IMR-90 (cell line): ENCODE measurements at regions not wholly inside any gene's neighbourhood (a gene's known extent, or its start where the extent isn't known, plus 50 kb on each side); places are given as distances from the start of the nearest gene placed in this dataset.

Experiments used
- ATAC-seq: fragments of 200-7000 bp; cut with Tn5 transposase; 2 replicates; pipeline ENCODE4 v1.9.1; 2020; ENCODE audit warnings: low read depth, mild to moderate bottlenecking, moderate library complexity
- BruUV-seq: library from RNA; stranded (reverse); fragments of 400-500 nt; replicated peaks from 2 replicates; lab custom pipeline; 2021; lab: Mats Ljungman, UMichigan
- CTCF ChIA-PET: fragments of 300-600 bp; formaldehyde crosslinking; extraction: SDS; loops from one replicate; lab custom pipeline; 2021; ENCODE audit warnings: antibody characterized with exemption; lab: Yijun Ruan, JAX
- POLR2A ChIA-PET: fragments of 300-600 bp; sonication (Branson Sonifier 250); formaldehyde crosslinking; loops from one replicate; lab custom pipeline; 2022; ENCODE audit warnings: antibody characterized with exemption; ENCODE audit not compliant: unreplicated experiment; lab: Charles Lee
- DNase-seq: peaks from one replicate; pipeline ENCODE4 v3.0.0; 2013
- H2AFZ ChIP-seq: replicated peaks from 2 replicates; pipeline ENCODE3; 2013; ENCODE audit warnings: low read length, mild to moderate bottlenecking; ENCODE audit not compliant: poor library complexity
- H2AK5ac ChIP-seq: 2 replicates; pipeline ENCODE4 v1.6.1; 2013; ENCODE audit warnings: low read depth, low read length, inconsistent platforms
- H2AK9ac ChIP-seq: replicated peaks from 2 replicates; pipeline ENCODE3; 2013; ENCODE audit warnings: mild to moderate bottlenecking, low read depth, low read length, moderate library complexity; ENCODE audit not compliant: poor library complexity
- H2BK120ac ChIP-seq: 2 replicates; pipeline ENCODE4 v1.6.1; 2013; ENCODE audit warnings: low read depth, low read length, inconsistent platforms
- H2BK15ac ChIP-seq: 3 replicates; pipeline ENCODE4 v1.6.1; 2013; ENCODE audit warnings: low read depth, low read length, inconsistent platforms
- H2BK20ac ChIP-seq: 2 replicates; pipeline ENCODE4 v1.6.1; 2013; ENCODE audit warnings: low read depth, mild to moderate bottlenecking, inconsistent platforms, low read length, moderate library complexity
- H2BK5ac ChIP-seq: 2 replicates; pipeline ENCODE4 v1.6.1; 2013; ENCODE audit warnings: mild to moderate bottlenecking, low read depth, low read length, inconsistent platforms; ENCODE audit not compliant: poor library complexity, severe bottlenecking
- H3K14ac ChIP-seq: replicated peaks from 2 replicates; pipeline ENCODE4 v1.6.1; 2013; ENCODE audit warnings: low read depth, low read length, inconsistent platforms
- H3K18ac ChIP-seq: 2 replicates; pipeline ENCODE4 v1.6.1; 2013; ENCODE audit warnings: low read depth, low read length, control low read depth
- H3K23ac ChIP-seq: 2 replicates; pipeline ENCODE4 v1.6.1; 2013; ENCODE audit warnings: low read depth, low read length, inconsistent platforms
- H3K27ac ChIP-seq: 2 replicates; pipeline ENCODE4 v1.5.1; 2013; ENCODE audit warnings: mild to moderate bottlenecking, control low read depth, low read length; ENCODE audit not compliant: insufficient read depth
- H3K27me3 ChIP-seq: 2 replicates; pipeline ENCODE4 v1.6.1; 2013; ENCODE audit warnings: low read length; ENCODE audit not compliant: control insufficient read depth, insufficient read depth
- H3K36me3 ChIP-seq: 2 replicates; pipeline ENCODE4 v1.6.1; 2013; ENCODE audit warnings: low read length, mixed read lengths; ENCODE audit not compliant: control insufficient read depth, insufficient read depth
- H3K4ac ChIP-seq: 2 replicates; pipeline ENCODE4 v1.6.1; 2013; ENCODE audit warnings: low read depth, low read length, inconsistent platforms
- H3K4me1 ChIP-seq: 2 replicates; pipeline ENCODE4 v1.6.1; 2013; ENCODE audit warnings: low read length, mixed read lengths; ENCODE audit not compliant: control insufficient read depth, insufficient read depth
- H3K4me2 ChIP-seq: 2 replicates; pipeline ENCODE4 v1.6.1; 2013; ENCODE audit warnings: low read depth, mild to moderate bottlenecking, control low read depth, low read length, moderate library complexity
- H3K4me3 ChIP-seq: 2 replicates; pipeline ENCODE4 v1.5.1; 2013; ENCODE audit warnings: low read depth, mild to moderate bottlenecking, control low read depth, low read length, moderate library complexity; ENCODE audit not compliant: insufficient read depth
- H3K56ac ChIP-seq: 2 replicates; pipeline ENCODE4 v1.6.1; 2013; ENCODE audit warnings: low read length, inconsistent platforms; ENCODE audit not compliant: insufficient read depth; ENCODE audit errors: extremely low read depth
- H3K79me1 ChIP-seq, 2 experiments: 2 replicates each; pipeline ENCODE4 v1.6.1; 2013; ENCODE audit warnings: low read length in 2 of 2, inconsistent platforms in 1 of 2, low read depth in 1 of 2
- H3K9ac ChIP-seq: 2 replicates; pipeline ENCODE4 v1.6.1; 2013; ENCODE audit warnings: low read depth, low read length, control low read depth
- H3K9me1 ChIP-seq: 2 replicates; pipeline ENCODE4 v1.6.1; 2013; ENCODE audit warnings: low read length, inconsistent platforms; ENCODE audit not compliant: insufficient read depth
- H3K9me3 ChIP-seq: 2 replicates; pipeline ENCODE4 v1.6.1; 2013; ENCODE audit warnings: low read length; ENCODE audit not compliant: control insufficient read depth, insufficient read depth
- H4K20me1 ChIP-seq: 2 replicates; pipeline ENCODE4 v1.6.1; 2013; ENCODE audit warnings: low read length, inconsistent platforms; ENCODE audit not compliant: insufficient read depth
- H4K5ac ChIP-seq: 2 replicates; pipeline ENCODE4 v1.6.1; 2013; ENCODE audit warnings: mild to moderate bottlenecking, low read depth, low read length, control low read depth
- H4K8ac ChIP-seq, 2 experiments: 2 replicates each; pipeline ENCODE4 v1.6.1; 2013; ENCODE audit warnings: low read depth in 2 of 2, low read length in 2 of 2, control low read depth in 1 of 2, inconsistent platforms in 1 of 2
- H4K91ac ChIP-seq: 2 replicates; pipeline ENCODE4 v1.6.1; 2013; ENCODE audit warnings: low read depth, low read length, inconsistent platforms; ENCODE audit not compliant: insufficient read depth
- RCOR1 ChIP-seq: IDR thresholded peaks from 2 replicates; pipeline ENCODE4 v1.6.1; 2012; ENCODE audit warnings: mild to moderate bottlenecking, low read length, improper control_type of control experiment; ENCODE audit not compliant: insufficient replicate concordance
- WGBS, 2 experiments: methylation state at CpG; one replicate each; pipeline versions ENCODE4 v1.1.5 to v1.1.7; 2013; ENCODE audit warnings: missing lambda C conversion rate in 2 of 2; ENCODE audit not compliant: insufficient read length in 1 of 2; ENCODE audit errors: extremely low coverage in 2 of 2; 5-methylcytosine and 5-hydroxymethylcytosine counted together
- dilution Hi-C: fragments of 300-500 bp; cut with HindIII; formaldehyde crosslinking; loops from one replicate; pipeline ENCODE4 v1.14.3; 2018; ENCODE audit warnings: low sequenced_read_pairs; ENCODE audit not compliant: unreplicated experiment
- in situ Hi-C: fragments of 300-500 bp; cut with MboI; formaldehyde crosslinking; loops from 3 replicates; pipeline ENCODE4 v1.14.3; 2019; ENCODE audit warnings: low sequenced_read_pairs, inconsistent platforms, mixed read lengths
- intact Hi-C: fragments of 100-400 bp; cut with micrococcal nuclease; formaldehyde crosslinking; loops from 2 replicates; pipeline ENCODE4 v1.10.0; 2022

- H3K27ac ChIP-seq, result no peak overlapping the region
- ATAC-seq (peak; percentile 12; the same call in 1 of the 2 replicates), DNase-seq (no peak)
- H3K27me3 ChIP-seq, result no peaks in the 10 kb centered on the region
- no TSS peak for BruUV-seq
- no peak overlapping the region for H2BK20ac ChIP-seq
- WGBS, 2 experiments, result 76% methylated on average over 17 of the region's 30 CpGs; no CpG with 5 or more reads in 1 of the 2 experiments
- H3K4ac ChIP-seq, result no peak overlapping the region
- no peak for TF ChIP-seq RCOR1
- H2AK9ac ChIP-seq, result no peak overlapping the region
- H3K23ac ChIP-seq, result no peak overlapping the region
- no peaks in the 10 kb centered on the region for H3K9me3 ChIP-seq
- H3K4me2 ChIP-seq, result peak overlapping the region; percentile 38
- H3K36me3 ChIP-seq, result no peaks in the 10 kb centered on the region
- H3K9ac ChIP-seq, result no peak overlapping the region
- H2BK5ac ChIP-seq, result no peak overlapping the region
- no peak overlapping the region for H3K18ac ChIP-seq
- H3K14ac ChIP-seq, result no peak overlapping the region
- H3K56ac ChIP-seq, result no peak overlapping the region
- no peak overlapping the region for H4K8ac ChIP-seq
- dilution Hi-C loops (no loop called here), intact Hi-C loops (no loop called here), in situ Hi-C loops (no loop called here)
- H4K91ac ChIP-seq, result no peak overlapping the region
- no peak overlapping the region for H2BK120ac ChIP-seq
- H4K20me1 ChIP-seq, result no peaks in the 10 kb centered on the region; the same call in 1 of the 2 replicates
- H2AK5ac ChIP-seq, result no peak overlapping the region
- no peaks in the 10 kb centered on the region for H3K79me1 ChIP-seq
- H3K4me1 ChIP-seq, result peaks cover 7% of the 10 kb centered on the region; the same call in 1 of the 2 replicates
- POLR2A ChIA-PET, result interaction anchor here (0.6 to 0.9 kb wide), 3 partner anchors 17 to 244 kb away, joined by 3 to 5 read pairs (median 3); no protein-coding TSS in a partner anchor
- H3K9me1 ChIP-seq, result no peaks in the 10 kb centered on the region
- H4K5ac ChIP-seq, result no peak overlapping the region
- H2BK15ac ChIP-seq, result no peak overlapping the region
- CTCF ChIA-PET, result interaction anchor here (0.6 to 1.4 kb wide), 6 partner anchors 22 to 187 kb away, joined by 3 to 5 read pairs (median 4); no protein-coding TSS in a partner anchor
- H2AFZ ChIP-seq, result no peak overlapping the region
- H3K4me3 ChIP-seq, result no peak overlapping the region
Observed at GRCh38 chr11:70568814-70569617, 170.7 kb downstream of the CTTN start.
